Ishikawa (cell line): ENCODE measurements at regions not wholly inside any gene's neighbourhood (a gene's known extent, or its start where the extent isn't known, plus 50 kb on each side); places are given as distances from the start of the nearest gene placed in this dataset.

Experiments used
- CEBPB ChIP-seq: IDR thresholded peaks from 2 replicates; pipeline ENCODE4 v1.6.1; 2012
- CREB1 ChIP-seq: IDR thresholded peaks from 2 replicates; pipeline ENCODE4 v1.6.1; 2012; ENCODE audit warnings: low read depth
- EGR1 ChIP-seq: IDR thresholded peaks from 2 replicates; pipeline ENCODE4 v1.6.1; 2012
- EP300 ChIP-seq: IDR thresholded peaks from 2 replicates; pipeline ENCODE4 v1.6.1; 2012; ENCODE audit warnings: borderline replicate concordance
- FOXM1 ChIP-seq: IDR thresholded peaks from 2 replicates; pipeline ENCODE4 v1.6.1; 2012; ENCODE audit warnings: low read depth, borderline replicate concordance
- MAX ChIP-seq: IDR thresholded peaks from 2 replicates; pipeline ENCODE4 v1.6.1; 2012
- NFIC ChIP-seq: IDR thresholded peaks from 2 replicates; pipeline ENCODE4 v1.6.1; 2012
- RAD21 ChIP-seq: IDR thresholded peaks from 2 replicates; pipeline ENCODE4 v1.6.1; 2012; ENCODE audit warnings: low read depth
- REST ChIP-seq: IDR thresholded peaks from 2 replicates; pipeline ENCODE4 v1.6.1; 2012; ENCODE audit warnings: low read depth, mild to moderate bottlenecking
- TAF1 ChIP-seq: IDR thresholded peaks from 2 replicates; pipeline ENCODE4 v1.6.1; 2012; ENCODE audit warnings: low read depth, mild to moderate bottlenecking
- TCF12 ChIP-seq: IDR thresholded peaks from 2 replicates; pipeline ENCODE4 v1.6.1; 2012; ENCODE audit warnings: low read depth
- TEAD4 ChIP-seq: IDR thresholded peaks from 2 replicates; pipeline ENCODE4 v1.6.1; 2012
- YY1 ChIP-seq: IDR thresholded peaks from 2 replicates; pipeline ENCODE4 v1.6.1; 2012; ENCODE audit warnings: low read depth
- ZBTB7A ChIP-seq: IDR thresholded peaks from 2 replicates; pipeline ENCODE4 v1.6.1; 2012; ENCODE audit warnings: low read depth
- TF ChIP-seq, protein P1 (sequence below): IDR thresholded peaks from 2 replicates; pipeline ENCODE4 v1.6.1; 2012

- TF ChIP-seq EP300 (no peak), EGR1 (no peak), FOXM1 (no peak), MAX (no peak), ZBTB7A (no peak), CREB1 (no peak), CEBPB (no peak), TAF1 (no peak), YY1 (no peak), NFIC (no peak)
- TF ChIP-seq, protein P1, sequence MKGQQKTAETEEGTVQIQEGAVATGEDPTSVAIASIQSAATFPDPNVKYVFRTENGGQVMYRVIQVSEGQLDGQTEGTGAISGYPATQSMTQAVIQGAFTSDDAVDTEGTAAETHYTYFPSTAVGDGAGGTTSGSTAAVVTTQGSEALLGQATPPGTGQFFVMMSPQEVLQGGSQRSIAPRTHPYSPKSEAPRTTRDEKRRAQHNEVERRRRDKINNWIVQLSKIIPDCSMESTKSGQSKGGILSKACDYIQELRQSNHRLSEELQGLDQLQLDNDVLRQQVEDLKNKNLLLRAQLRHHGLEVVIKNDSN = no peak
Measured at GRCh38 chr1:30371179-30371788, 352.1 kb downstream of the MATN1 start.

- TF ChIP-seq TCF12 (no peak), TAF1 (no peak), ZBTB7A (no peak), REST (no peak), FOXM1 (no peak), CREB1 (no peak), CEBPB (no peak), EGR1 (no peak), NFIC (no peak), EP300 (no peak), MAX (no peak), YY1 (no peak), RAD21 (no peak)
- TF ChIP-seq, protein P1 = no peak
Measured at GRCh38 chr1:30368651-30369240, 354.6 kb downstream of the MATN1 start.

- TF ChIP-seq EGR1 (no peak), TAF1 (no peak), TEAD4 (no peak), RAD21 (no peak), REST (no peak), TCF12 (no peak), CEBPB (no peak), NFIC (no peak), EP300 (no peak), FOXM1 (no peak), YY1 (no peak), ZBTB7A (no peak)
- TF ChIP-seq, protein P1 = no peak
Measured at GRCh38 chr1:30366911-30367310, 356.5 kb downstream of the MATN1 start.

DNA sequence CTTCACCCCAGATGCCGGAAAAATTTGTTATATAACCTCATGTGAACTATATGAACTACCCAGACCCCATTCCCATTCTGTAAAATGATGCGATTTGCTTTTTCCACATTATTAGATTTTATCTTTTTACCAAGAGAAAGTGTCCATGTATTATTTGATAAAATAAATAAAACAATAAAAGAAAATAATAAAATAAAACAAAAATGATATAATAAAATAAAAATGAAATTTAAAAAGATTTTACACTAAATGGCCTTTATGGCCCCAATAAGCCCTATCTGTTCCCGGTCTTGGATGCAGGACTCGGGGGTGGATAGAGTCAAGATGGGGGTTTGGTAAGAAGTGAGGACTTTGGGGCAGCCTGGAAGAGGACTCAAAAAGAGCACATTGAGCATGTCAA lies 357.2 kb downstream of the MATN1 start:
- TF ChIP-seq EGR1 = no peak
- no peak for TF ChIP-seq NFIC
- no peak for TF ChIP-seq CREB1
- no peak for TF ChIP-seq FOXM1
- TF ChIP-seq TAF1 = no peak
- TF ChIP-seq EP300 = no peak
- no peak for TF ChIP-seq YY1
- TF ChIP-seq REST = no peak
- no peak for TF ChIP-seq MAX
- no peak for TF ChIP-seq ZBTB7A
- TF ChIP-seq TCF12 = no peak
